ENCODE measurements at regions not wholly inside any gene's neighbourhood (a gene's known extent, or its start where the extent isn't known, plus 50 kb on each side); places are given as distances from the start of the nearest gene placed in this dataset.

GRCh38 chr2:12397854-12398253 is 318.9 kb upstream of the TRIB2 start:
- Histone ChIP-seq H3K27ac (ENCODE audit: low read depth, low read length) (no peak overlapping the region), H3K4me3 (ENCODE audit: low read depth, low read length) (no peak overlapping the region), H3K36me3 (ENCODE audit: control insufficient read depth, insufficient read depth, low read length) (no peaks in the 10 kb centered on the region), H3K4me1 (ENCODE audit: control insufficient read depth, insufficient read depth, low read length) (no peaks in the 10 kb centered on the region), H3K9me3 (ENCODE audit: control insufficient read depth, insufficient read depth, low read length) (no peaks in the 10 kb centered on the region), H3K27me3 (ENCODE audit: control insufficient read depth, insufficient read depth, low read length) (no peaks in the 10 kb centered on the region)
- DNase-seq (ENCODE audit: low read depth in 4 of 6, low spot score in 6 of 6): no peak
- 69% methylated on average over 7 of the region's 9 CpGs for WGBS (ENCODE audit: insufficient coverage)

GRCh38 chr2:12399240-12399639 is 317.5 kb upstream of the TRIB2 start:
- Histone ChIP-seq H3K27me3 (ENCODE audit: control insufficient read depth, insufficient read depth, low read length) (no peaks in the 10 kb centered on the region), H3K9me3 (ENCODE audit: control insufficient read depth, insufficient read depth, low read length) (no peaks in the 10 kb centered on the region), H3K27ac (ENCODE audit: low read depth, low read length) (no peak overlapping the region), H3K4me3 (ENCODE audit: low read depth, low read length) (no peak overlapping the region), H3K36me3 (ENCODE audit: control insufficient read depth, insufficient read depth, low read length) (no peaks in the 10 kb centered on the region), H3K4me1 (ENCODE audit: control insufficient read depth, insufficient read depth, low read length) (no peaks in the 10 kb centered on the region)
- WGBS (ENCODE audit: insufficient coverage): 100% methylated on average over 1 of the region's 3 CpGs
- no peak for DNase-seq (ENCODE audit: low read depth in 4 of 6, low spot score in 6 of 6)

- H3K9me3 ChIP-seq (ENCODE audit: control insufficient read depth, insufficient read depth, low read length): no peaks in the 10 kb centered on the region
- no CpG with 5 or more reads among the region's 3 CpGs for WGBS (ENCODE audit: insufficient coverage)
- H3K27ac ChIP-seq (ENCODE audit: low read depth, low read length): no peak overlapping the region
- H3K36me3 ChIP-seq (ENCODE audit: control insufficient read depth, insufficient read depth, low read length): no peaks in the 10 kb centered on the region
- no peak overlapping the region for H3K4me3 ChIP-seq (ENCODE audit: low read depth, low read length)
- H3K27me3 ChIP-seq (ENCODE audit: control insufficient read depth, insufficient read depth, low read length): no peaks in the 10 kb centered on the region
- no peak for DNase-seq (ENCODE audit: low read depth in 4 of 6, low spot score in 6 of 6)
- H3K4me1 ChIP-seq (ENCODE audit: control insufficient read depth, insufficient read depth, low read length): no peaks in the 10 kb centered on the region
These were observed 316.2 kb upstream of the TRIB2 start for GRCh38 chr2:12400543-12400942.

GRCh38 chr2:12402440-12403139 is 314.1 kb upstream of the TRIB2 start:
- H3K9me3 ChIP-seq (ENCODE audit: control insufficient read depth, insufficient read depth, low read length): no peaks in the 10 kb centered on the region
- no peak overlapping the region for H3K27ac ChIP-seq (ENCODE audit: low read depth, low read length)
- H3K27me3 ChIP-seq (ENCODE audit: control insufficient read depth, insufficient read depth, low read length): no peaks in the 10 kb centered on the region
- H3K36me3 ChIP-seq (ENCODE audit: control insufficient read depth, insufficient read depth, low read length): no peaks in the 10 kb centered on the region
- WGBS (ENCODE audit: insufficient coverage): 94% methylated on average over 5 of the region's 5 CpGs
- DNase-seq (ENCODE audit: low read depth in 4 of 6, low spot score in 6 of 6): no peak
- H3K4me3 ChIP-seq (ENCODE audit: low read depth, low read length): no peak overlapping the region
- no peaks in the 10 kb centered on the region for H3K4me1 ChIP-seq (ENCODE audit: control insufficient read depth, insufficient read depth, low read length)

GRCh38 chr2:12404497-12404896 is 312.2 kb upstream of the TRIB2 start:
- Histone ChIP-seq H3K27ac (ENCODE audit: low read depth, low read length) (no peak overlapping the region), H3K9me3 (ENCODE audit: control insufficient read depth, insufficient read depth, low read length) (no peaks in the 10 kb centered on the region), H3K4me1 (ENCODE audit: control insufficient read depth, insufficient read depth, low read length) (no peaks in the 10 kb centered on the region), H3K4me3 (ENCODE audit: low read depth, low read length) (no peak overlapping the region), H3K36me3 (ENCODE audit: control insufficient read depth, insufficient read depth, low read length) (no peaks in the 10 kb centered on the region), H3K27me3 (ENCODE audit: control insufficient read depth, insufficient read depth, low read length) (no peaks in the 10 kb centered on the region)
- no peak for DNase-seq (ENCODE audit: low read depth in 4 of 6, low spot score in 6 of 6)

GRCh38 chr2:12407160-12407559 is 309.6 kb upstream of the TRIB2 start:
- no peaks in the 10 kb centered on the region for H3K27me3 ChIP-seq (ENCODE audit: control insufficient read depth, insufficient read depth, low read length)
- no peaks in the 10 kb centered on the region for H3K36me3 ChIP-seq (ENCODE audit: control insufficient read depth, insufficient read depth, low read length)
- no peaks in the 10 kb centered on the region for H3K4me1 ChIP-seq (ENCODE audit: control insufficient read depth, insufficient read depth, low read length)
- 97% methylated on average over 3 of the region's 5 CpGs for whole genome bisulfite sequencing (ENCODE audit: insufficient coverage)
- no peaks in the 10 kb centered on the region for H3K9me3 ChIP-seq (ENCODE audit: control insufficient read depth, insufficient read depth, low read length)
- no peak overlapping the region for H3K4me3 ChIP-seq (ENCODE audit: low read depth, low read length)
- DNase-seq (ENCODE audit: low read depth in 4 of 6, low spot score in 6 of 6): no peak
- H3K27ac ChIP-seq (ENCODE audit: low read depth, low read length): no peak overlapping the region

- Histone ChIP-seq H3K36me3 (ENCODE audit: control insufficient read depth, insufficient read depth, low read length) (no peaks in the 10 kb centered on the region), H3K27ac (ENCODE audit: low read depth, low read length) (no peak overlapping the region), H3K27me3 (ENCODE audit: control insufficient read depth, insufficient read depth, low read length) (no peaks in the 10 kb centered on the region), H3K9me3 (ENCODE audit: control insufficient read depth, insufficient read depth, low read length) (no peaks in the 10 kb centered on the region), H3K4me3 (ENCODE audit: low read depth, low read length) (no peak overlapping the region), H3K4me1 (ENCODE audit: control insufficient read depth, insufficient read depth, low read length) (no peaks in the 10 kb centered on the region)
- no peak for DNase-seq (ENCODE audit: low read depth in 4 of 6, low spot score in 6 of 6)
- WGBS (ENCODE audit: insufficient coverage): 70% methylated on average over 3 of the region's 3 CpGs
These were observed 303.8 kb upstream of the TRIB2 start for GRCh38 chr2:12412898-12413305.

- Histone ChIP-seq H3K27ac (ENCODE audit: low read depth, low read length) (no peak overlapping the region), H3K4me1 (ENCODE audit: control insufficient read depth, insufficient read depth, low read length) (no peaks in the 10 kb centered on the region), H3K27me3 (ENCODE audit: control insufficient read depth, insufficient read depth, low read length) (no peaks in the 10 kb centered on the region), H3K9me3 (ENCODE audit: control insufficient read depth, insufficient read depth, low read length) (no peaks in the 10 kb centered on the region), H3K4me3 (ENCODE audit: low read depth, low read length) (no peak overlapping the region), H3K36me3 (ENCODE audit: control insufficient read depth, insufficient read depth, low read length) (no peaks in the 10 kb centered on the region)
- WGBS (ENCODE audit: insufficient coverage): 80% methylated on average over 1 of the region's 3 CpGs
- peak in 1 of 6 donors; percentile 65 for DNase-seq (ENCODE audit: low read depth in 4 of 6, low spot score in 6 of 6)
These were observed 301.2 kb upstream of the TRIB2 start for GRCh38 chr2:12415536-12415935.

GRCh38 chr2:12416600-12416999 is 300.1 kb upstream of the TRIB2 start:
- H3K9me3 ChIP-seq (ENCODE audit: control insufficient read depth, insufficient read depth, low read length): no peaks in the 10 kb centered on the region
- no peak for DNase-seq (ENCODE audit: low read depth in 4 of 6, low spot score in 6 of 6)
- WGBS (ENCODE audit: insufficient coverage): no CpG with 5 or more reads among the region's 6 CpGs

GRCh38 chr2:12417786-12418185 is 298.9 kb upstream of the TRIB2 start:
- WGBS (ENCODE audit: insufficient coverage): 48% methylated on average over 3 of the region's 6 CpGs
- no peak for DNase-seq (ENCODE audit: low read depth in 4 of 6, low spot score in 6 of 6)
- no peaks in the 10 kb centered on the region for H3K36me3 ChIP-seq (ENCODE audit: control insufficient read depth, insufficient read depth, low read length)

More at GRCh38 chr2:12416600-12416999, 300.1 kb upstream of the TRIB2 start:
- no peaks in the 10 kb centered on the region for H3K36me3 ChIP-seq (ENCODE audit: control insufficient read depth, insufficient read depth, low read length)
- H3K27ac ChIP-seq (ENCODE audit: low read depth, low read length): no peak overlapping the region
- no peaks in the 10 kb centered on the region for H3K27me3 ChIP-seq (ENCODE audit: control insufficient read depth, insufficient read depth, low read length)
- H3K4me1 ChIP-seq (ENCODE audit: control insufficient read depth, insufficient read depth, low read length): no peaks in the 10 kb centered on the region
- no peak overlapping the region for H3K4me3 ChIP-seq (ENCODE audit: low read depth, low read length)

More at GRCh38 chr2:12417786-12418185, 298.9 kb upstream of the TRIB2 start:
- no peak overlapping the region for H3K4me3 ChIP-seq (ENCODE audit: low read depth, low read length)
- no peak overlapping the region for H3K27ac ChIP-seq (ENCODE audit: low read depth, low read length)
- no peaks in the 10 kb centered on the region for H3K27me3 ChIP-seq (ENCODE audit: control insufficient read depth, insufficient read depth, low read length)
- no peaks in the 10 kb centered on the region for H3K9me3 ChIP-seq (ENCODE audit: control insufficient read depth, insufficient read depth, low read length)
- H3K4me1 ChIP-seq (ENCODE audit: control insufficient read depth, insufficient read depth, low read length): no peaks in the 10 kb centered on the region
